ENCODE measurements at regions not wholly inside any gene's neighbourhood (a gene's known extent, or its start where the extent isn't known, plus 50 kb on each side); places are given as distances from the start of the nearest gene placed in this dataset.

DNA sequence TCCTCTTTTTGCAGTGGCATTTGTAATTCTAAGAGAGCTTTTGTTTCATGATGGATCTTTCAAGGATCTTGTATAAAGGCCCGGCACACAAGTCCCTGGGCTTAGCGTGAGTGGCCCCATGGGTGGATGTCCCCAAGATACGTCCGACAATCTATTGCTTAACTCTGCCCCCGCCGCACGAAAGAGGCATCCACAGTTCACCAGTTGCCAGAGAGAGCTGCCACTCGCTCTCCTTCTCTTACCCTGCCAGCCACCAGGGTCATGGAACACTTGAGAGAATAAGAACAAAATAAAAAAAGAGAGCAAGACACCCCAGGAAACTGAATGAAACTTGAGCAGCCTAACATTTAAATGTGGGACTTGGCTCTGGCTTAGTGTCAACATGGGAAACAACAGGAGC is 92.3 kb downstream of the CTAGE1 start:
- no peak for DNase-seq

DNA sequence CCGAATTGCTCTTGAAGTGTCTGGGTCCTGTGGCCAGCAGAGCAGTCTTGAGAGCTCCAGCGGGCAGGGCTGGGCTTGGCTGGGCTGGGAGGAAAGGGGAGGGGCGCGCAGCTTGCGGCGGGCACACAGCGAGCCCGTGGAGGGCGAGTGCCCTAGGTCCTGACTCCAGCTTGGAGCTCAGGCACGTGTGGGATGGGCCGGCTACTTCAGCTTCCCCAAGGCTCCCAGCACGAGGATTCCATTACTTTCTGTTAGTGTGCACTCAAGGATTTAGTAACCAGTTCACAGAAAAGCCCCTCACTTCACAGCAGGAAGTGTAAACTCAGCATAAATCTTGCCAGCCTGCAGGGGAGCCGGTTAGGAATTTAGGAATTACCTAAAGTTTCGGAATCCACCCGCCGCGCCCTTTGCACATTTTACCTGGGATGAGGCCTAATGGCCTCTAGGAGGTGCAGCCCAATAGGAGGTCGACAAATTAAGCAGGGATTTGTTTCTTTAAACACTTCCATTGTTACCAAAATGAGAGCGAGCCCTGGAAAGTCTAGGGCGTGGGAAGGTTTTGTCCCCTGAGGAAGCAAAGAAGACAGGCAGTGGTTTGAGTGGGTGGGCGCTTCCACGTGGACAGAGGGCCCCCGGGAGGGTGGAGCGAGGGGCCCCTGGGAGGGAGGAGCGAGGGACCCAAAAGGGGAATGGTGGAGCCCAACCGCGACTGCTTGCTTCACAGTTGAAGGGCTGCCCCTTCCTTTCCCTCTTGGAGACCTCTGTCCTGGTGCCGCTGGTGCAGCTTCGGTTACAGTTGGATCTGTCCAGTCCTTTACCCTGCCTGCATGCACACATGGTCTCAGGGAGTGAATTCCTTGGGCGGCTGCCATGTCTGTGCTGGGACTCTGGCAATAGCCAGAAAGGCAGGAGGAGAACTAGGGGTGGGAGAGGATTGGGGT is 93.3 kb downstream of the CTAGE1 start:
- DNase-seq: no peak

DNA sequence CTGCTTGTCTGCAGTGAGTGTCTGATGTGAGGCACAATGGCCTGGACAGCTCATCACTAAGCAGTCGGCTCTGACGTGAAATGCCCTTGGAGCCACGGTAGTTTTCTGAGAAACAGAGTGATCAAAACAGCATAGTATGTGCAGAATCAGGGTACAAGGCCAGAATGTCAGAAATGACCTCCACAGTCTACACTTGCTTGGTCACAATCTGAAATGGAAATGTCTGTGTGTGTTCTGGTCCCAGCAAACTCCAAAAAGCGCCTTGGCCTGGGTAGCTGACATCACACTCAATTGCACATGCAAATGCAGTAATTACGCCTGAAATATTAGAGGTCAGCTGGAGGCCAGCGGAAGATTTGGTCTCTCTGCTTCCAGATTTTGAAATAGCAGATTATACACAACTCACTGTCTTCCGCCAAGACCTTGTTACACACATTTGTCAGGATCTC is 95.4 kb downstream of the CTAGE1 start:
- DNase-seq: peak; percentile 6

DNA sequence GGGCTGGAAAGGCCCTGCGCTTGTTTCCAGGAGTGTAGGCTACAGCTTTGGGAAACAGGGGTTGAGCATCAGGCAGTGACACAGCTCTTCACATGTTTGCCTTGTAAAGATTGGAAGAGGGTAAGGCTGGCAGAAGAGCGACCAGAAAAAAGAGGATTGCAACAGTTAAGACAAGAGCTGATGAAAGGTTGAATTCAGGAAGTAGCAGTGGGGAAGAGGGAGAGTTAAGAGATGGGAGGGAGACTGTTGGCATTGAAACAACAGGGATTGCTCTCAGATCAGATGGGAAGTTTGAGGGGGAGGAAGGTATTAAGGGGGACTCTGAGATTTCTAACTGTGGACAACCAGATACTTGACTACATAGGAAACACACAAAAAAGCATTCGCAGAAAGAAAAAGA is 96.9 kb downstream of the CTAGE1 start:
- DNase-seq: no peak

DNA sequence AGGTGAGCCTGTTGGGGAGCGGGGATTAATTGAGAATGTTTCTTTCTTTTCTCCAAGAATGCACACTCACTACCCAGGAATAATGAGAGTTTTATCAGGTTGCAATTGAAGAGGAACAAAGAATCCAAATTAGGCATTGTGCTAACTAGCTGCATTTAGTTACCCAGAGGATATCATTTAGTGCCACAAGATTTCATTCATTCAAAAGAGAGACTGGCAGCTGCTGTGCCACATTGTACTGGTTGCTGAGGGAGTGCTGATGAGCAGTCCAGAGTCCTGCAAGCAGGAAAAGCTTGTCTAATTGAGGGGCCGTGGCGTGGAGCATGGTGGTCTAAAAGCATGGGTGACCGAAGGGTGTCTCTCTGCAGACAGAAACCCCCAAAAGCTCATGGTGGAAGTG is 97.6 kb downstream of the CTAGE1 start:
- no peak for DNase-seq

DNA sequence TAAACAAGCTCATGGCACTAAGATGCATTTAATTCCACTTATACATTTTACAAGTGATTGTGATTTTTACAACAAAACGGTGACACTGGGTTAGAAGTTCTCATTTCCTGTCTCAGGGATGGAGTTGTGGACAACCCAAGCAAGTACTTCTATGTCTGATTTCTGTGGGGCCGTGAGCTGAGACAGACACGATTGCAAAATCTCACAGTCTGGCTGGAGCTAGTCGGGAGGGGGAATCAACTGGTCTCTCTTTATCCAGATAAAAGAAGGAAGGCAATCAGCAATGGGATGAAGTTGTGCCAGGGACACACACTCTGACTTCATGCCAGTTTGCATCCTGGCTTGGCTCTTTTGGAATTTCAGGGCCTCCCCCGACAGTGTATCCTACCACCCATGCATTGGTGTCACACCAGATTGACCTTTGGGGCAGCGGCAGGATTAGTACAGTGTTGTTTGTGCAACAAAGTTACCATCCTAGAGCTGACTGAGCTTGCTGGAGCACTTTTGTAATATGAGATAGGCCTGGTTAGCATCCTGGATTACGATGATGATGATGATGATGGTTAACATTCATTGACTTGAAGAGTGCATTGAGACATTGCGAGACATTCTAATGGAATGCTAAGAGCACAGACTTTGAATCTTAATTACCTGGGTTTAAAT is 98.8 kb downstream of the CTAGE1 start:
- no peak for DNase-seq

DNA sequence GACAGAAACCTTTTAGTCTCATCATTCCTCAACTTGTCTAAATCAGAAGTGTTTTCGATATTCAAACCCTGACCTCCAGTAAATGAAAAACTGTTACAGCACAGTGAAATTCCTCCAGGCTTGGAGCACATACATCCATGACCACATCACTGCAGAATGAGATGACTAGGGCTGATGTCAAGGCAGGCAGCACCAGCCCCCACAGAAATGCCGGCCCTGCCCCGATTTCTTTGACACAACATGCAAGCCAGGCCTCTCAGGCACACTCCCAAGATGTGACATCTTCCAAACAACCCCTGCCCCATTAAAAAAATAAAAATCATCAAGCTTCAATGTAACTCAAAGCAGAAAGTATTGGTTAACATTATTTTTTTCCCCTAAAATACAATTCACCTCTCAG is 103.3 kb downstream of the CTAGE1 start:
- DNase-seq: peak; percentile 94

DNA sequence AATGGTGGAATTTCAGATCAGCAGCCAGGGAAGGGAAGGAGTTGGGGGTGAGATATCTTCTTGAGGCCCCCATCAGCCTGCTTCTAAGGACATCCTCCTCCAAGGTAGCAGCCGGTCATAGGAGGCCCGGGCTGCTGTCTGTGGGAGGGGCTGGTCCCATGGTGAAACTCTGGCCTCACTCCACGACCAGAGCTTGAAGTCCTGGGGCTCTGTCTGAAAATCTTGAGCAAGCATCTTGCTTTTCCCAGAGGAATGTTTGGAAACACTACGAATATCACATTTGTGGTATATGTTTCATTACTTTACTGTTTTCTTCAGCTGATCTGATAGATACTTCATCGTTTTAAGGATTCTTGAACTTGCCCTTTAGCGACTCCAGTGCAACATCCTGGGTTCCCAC is 103.7 kb downstream of the CTAGE1 start:
- peak; percentile 17 for DNase-seq

DNA sequence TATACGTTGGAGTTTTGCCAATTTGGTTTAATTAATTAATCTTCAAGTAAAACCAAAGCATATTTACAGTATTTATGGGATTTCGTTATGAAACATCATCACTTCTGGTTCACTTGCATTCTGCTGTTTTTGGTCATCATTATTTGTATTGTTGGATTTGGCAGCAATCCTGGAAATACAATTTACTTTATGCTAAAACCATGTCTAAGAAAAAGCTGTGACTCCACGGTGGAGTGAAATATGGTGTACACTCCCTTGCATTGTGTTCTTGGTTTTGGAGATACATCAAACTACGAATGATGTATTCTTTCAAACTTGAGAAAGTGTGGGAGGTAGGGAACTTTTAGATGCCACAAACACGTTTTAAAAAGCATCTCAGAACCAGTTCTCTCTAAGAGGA is 106.4 kb downstream of the CTAGE1 start:
- peak; percentile 48 for DNase-seq

DNA sequence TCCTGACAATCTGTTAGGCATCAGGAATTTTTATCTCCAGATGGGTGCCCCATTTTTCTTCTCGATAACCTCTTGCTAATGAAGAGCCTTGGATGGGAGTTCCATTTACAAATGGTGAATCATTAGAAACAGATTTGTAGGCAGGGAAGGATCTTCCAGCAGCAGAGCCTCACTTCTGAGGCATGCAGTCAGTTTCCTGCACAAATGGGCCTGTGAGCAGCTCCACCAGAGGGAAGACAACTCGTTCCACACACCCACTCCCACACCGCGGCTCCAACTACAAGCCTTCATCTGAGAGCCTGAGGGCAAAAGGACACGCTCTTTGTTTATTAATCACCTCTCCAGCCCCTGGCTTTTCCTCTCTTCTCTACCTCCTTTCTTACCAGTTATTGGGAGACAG is 108.5 kb downstream of the CTAGE1 start:
- peak; percentile 24 for DNase-seq

DNA sequence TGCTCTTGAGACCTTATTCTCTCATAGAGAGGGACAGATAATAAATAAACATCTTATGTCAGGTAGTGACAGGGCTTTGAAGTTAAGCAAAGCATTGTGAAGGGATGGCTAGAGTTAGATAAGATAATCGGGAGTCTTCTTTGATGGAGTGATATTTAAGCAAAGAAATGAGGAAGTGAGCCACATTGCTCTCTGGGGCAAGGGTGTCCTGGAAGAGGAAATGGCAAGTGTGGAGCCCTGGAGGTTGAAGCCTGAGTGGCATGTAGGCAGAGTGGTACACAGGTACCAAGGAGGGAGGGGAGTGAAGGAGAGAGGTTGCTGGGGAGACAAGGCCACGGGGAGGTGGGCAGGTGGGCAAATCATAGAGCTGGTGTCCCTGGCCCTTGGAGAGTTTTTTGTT is 110.2 kb downstream of the CTAGE1 start:
- no peak for DNase-seq

DNA sequence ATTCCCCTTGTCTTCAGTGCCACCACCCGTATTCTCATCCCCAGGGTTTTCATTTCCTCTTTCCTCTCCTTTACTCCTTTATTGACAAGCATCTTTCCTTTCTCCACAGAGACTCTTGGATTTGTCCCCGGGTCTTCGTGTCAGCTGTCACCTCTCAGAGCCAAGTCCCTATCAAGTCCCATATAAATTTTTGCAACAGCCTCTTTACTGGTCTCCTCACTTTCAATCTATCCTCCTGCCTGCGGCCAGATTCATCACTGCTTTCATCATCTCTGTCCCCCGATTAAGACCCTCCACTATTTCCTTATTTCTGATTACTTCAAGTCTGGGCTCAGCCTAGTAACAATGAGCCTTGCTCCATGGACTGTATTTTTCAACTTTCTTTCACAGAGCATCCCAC is 113.8 kb downstream of the CTAGE1 start:
- DNase-seq: no peak

DNA sequence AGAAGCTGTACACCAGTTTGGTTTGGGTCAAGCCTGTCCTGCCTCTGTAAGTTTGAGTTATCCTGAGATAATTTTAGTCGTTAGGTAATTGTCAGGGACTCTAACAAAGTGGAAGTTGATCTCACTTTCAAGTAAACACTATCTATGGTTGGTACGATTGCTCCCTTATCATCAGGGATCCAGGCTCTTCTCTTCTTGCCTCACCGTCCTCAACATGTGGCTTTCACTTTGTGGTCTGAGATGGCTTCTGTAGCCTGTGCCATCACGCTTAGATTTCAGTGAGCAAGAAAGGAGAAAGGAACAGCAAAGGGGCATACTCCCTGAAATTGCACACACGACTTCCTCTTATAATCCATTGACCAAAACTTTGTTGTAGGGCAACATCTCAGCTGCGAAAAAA is 115.6 kb downstream of the CTAGE1 start:
- DNase-seq: no peak

DNA sequence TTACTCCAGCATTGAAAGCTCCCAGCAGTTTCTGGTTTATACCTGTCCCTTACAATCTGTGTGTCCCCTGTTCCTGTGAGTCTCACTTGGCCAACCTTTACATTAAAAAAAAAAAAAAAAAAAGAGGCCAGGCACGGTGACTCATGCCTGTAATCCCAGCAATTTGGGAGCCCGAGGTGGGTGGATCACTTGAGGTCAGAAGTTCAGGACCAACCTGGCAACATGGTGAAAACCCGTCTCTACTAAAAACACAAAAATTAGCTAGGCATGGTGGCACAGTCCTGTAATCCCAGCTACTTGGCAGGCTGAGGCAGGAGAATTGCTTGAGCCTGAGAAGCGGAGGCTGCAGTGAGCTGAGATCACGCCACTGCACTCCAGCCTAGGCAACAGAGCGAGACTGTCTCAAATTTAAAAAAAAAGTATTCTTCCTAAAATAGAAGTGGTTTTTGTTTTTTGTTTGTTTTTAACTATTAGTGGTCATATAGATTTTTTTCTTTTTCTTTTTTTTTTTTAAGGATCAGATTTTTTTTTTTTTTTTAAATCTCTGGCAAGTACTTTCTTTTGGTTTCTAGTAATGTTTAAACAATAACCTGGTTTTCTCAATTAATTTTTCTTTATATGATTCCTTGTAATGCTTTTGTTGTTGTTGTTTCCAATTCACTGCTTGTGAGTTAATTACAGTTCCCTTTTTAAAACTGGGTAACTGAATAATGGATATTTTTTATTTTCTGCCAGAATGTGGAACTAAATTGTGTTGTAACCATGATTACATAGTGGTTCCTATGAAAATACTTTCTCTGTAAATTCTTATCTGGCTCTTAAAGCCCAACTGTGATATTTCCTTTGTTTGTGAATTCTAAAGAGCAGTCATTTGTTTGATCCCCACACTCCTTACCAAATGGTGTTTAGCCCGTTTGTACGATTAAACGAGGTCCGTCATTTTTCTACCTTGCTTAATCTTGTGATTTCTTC is 116.8 kb downstream of the CTAGE1 start:
- DNase-seq: no peak

DNA sequence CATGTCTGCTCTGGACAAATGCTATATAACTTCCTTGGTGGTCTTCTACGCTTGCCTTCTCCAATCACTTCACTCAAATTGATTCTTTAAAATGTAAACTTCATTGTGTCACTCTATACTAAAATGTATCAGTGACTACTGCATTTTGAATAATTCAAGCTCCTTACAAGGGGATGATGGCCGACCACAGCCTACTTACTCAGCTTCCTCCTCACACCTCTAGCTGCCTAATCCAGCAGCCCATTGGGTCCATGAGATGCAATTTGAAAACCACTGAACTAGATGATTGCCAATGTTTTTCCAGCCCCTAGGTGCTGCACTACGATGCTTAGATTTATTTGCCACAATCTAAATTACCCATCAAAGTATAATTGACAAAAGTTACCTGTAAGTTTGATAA is 120.7 kb downstream of the CTAGE1 start:
- DNase-seq: no peak

DNA sequence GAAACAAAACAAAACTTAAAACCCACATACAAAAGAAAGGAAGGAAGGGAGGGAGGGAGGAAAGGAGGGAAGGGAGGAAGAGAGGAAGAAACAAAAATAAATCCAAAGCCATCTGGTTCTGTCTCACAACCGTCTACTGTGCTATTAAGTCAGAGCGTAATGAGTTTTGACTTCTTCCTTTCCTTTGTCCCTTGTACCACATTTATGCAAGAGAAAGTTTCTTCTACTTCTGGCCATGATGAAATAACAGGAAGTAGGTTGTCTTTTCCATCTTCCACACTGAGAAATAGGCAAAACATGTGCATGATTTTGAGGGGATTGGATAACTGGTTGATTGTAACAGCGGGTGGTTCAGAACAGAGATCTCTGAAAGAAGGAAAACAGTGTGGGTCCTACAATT is 121.4 kb downstream of the CTAGE1 start:
- no peak for DNase-seq

DNA sequence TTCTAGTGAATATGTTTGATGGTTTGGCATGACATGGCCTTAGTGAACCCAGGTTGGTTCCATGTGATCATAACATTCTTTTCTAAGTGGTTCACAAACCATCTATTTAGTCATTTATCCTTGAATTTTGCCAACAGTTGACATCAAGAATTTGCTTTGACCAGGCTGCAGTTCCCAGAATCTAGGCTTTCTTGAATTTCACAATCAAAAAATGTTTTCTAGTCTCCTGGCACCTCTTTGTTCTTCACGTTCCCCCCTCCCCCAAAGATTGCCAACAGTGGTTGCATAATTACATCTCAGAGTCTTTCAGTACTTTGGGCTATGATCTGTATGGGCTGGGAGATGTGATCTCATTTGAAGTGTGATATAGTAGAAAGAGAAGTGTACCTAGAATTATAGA is 124.0 kb downstream of the GATA6 start:
- no peak for DNase-seq

DNA sequence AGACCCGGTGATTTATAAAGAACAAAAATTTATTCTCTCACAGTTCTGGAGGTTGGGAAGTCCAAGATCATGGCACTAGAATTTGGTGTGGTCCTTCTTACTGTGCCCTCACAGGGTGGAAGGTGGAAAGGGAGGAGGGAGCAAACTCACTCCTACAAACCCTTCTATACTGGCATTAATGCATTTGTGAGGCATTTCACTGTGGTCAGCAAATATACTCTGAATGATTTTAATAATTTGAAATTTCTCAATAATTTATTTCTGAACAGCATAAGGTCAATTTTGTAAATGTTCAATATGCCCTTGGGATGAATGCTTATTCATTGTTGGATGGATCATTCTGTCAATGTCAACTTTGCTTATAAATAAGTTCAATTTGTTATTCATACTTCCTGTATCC is 120.6 kb downstream of the GATA6 start:
- no peak for DNase-seq

DNA sequence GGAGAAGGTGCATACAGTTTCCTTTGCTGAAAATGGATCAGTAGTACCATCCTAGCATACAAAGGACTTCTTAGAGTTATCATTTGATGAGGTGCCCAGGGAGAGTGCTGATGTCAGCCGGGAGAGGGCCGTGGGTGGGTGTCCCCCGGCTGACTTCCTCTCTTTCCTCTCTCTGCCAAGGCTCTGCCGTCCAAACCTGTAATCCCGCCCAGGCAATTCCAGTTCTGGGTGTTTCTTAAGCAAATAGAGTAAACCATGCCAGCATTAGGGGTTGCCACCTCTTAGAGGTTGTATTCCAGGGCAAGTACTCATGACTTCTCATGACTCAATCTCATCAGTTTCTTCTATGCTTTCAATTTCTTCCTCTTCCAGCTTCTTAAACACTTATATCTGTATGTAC is 117.2 kb downstream of the GATA6 start:
- no peak for DNase-seq

DNA sequence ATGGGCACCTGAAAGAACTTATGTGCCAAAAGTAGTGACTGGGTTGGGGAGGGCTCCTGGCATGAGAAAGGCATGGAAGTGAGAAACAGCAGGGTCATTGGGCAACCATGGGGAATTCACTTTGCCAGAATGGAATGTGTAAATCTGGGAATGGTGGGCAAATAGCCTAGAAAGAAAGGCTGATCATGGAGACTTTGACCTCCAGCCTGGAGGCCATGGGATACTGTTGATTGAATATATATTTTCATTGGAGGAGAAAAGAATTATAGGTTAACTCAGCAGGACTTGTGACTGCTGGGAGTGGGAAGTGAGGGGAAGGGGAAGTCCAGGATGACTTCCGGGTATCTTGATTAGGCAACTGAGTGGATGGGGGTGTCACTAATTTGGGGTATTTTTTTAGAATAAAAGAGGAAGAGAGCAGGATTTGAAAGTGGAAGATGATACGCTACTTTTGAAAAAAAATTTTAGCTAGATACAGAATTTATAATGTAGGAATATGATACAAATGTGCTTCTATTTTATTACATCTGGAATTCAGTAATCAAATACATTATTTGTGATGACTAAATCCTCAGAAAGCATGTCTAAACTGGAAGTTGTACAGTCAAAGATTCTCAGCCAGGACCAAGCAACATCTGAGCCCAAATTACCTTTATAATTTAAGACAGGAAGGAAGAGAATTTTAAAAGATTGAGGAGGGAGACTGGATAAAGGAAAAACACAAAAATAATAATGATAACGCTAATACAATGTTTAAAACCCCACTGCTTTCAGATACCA is 116.2 kb downstream of the GATA6 start:
- DNase-seq: no peak

DNA sequence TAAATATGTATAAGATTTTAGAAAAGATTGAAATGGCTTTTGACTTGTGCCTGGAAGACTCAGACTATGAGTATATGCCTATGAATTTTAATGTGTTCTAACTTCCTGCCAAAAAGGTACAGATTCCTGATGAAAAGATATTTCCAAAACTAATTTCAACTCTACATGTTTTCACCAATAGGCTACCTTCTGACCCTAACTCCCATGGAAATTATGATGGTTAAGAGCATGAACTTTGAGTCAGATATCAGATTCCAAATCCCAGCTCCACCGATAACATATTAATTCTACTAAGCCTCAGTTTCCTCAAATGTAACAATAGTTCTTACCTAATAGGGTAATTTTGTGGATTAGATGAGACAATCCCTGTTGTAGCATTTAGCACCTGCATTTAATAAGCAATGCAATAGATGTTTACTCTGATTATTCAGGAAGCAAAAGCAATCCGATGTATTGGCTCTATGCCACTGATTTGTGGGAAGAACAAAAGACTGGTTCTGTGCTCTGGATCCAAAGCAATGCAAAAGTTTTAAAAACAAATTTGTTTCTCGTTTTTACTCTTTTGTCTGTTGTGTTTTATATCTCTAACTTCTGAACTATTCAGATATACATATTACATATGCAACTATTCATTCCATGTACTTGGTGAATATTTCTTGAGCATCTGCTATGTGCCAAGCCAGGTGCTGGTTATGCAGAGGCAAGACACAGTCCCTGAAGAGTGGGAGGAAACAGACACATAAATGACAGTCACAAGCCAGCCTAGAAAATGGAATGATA is 115.4 kb downstream of the GATA6 start:
- DNase-seq: no peak

Measured in skin of body (tissue), 1 donor.